ENCODE measurements at regions not wholly inside any gene's neighbourhood (a gene's known extent, or its start where the extent isn't known, plus 50 kb on each side); places are given as distances from the start of the nearest gene placed in this dataset.

GRCh38 chr14:105891221-105891602, 364.8 kb downstream of the TMEM121 start:
- TF ChIP-seq CTCF (conservative IDR thresholded peaks at IDR 0.05; ENCODE audit: low read depth in 2 of 2) (no peak), EZH2 (IDR thresholded peaks at IDR 0.05; ENCODE audit: low read depth, unreplicated experiment) (no peak), EZH2phosphoT487 (IDR thresholded peaks at IDR 0.05; ENCODE audit: unreplicated experiment) (no peak)
